KOPT-K1 (cell line): ENCODE measurements at regions not wholly inside any gene's neighbourhood (a gene's known extent, or its start where the extent isn't known, plus 50 kb on each side); places are given as distances from the start of the nearest gene placed in this dataset.

Experiments used
- H3K27ac ChIP-seq: fragments of 200-600 bp; sonication (generic); 2 replicates; pipeline ENCODE4 v1.5.1; 2016; ENCODE audit warnings: antibody characterized with exemption, mild to moderate bottlenecking, low read depth, low read length; ENCODE audit not compliant: poor library complexity, severe bottlenecking
- H3K36me3 ChIP-seq: fragments of 200-600 bp; sonication (generic); 2 replicates; pipeline ENCODE4 v1.5.1; 2017; ENCODE audit warnings: antibody characterized with exemption, mild to moderate bottlenecking, low read length, moderate library complexity; ENCODE audit not compliant: insufficient read depth
- H3K9me3 ChIP-seq: fragments of 200-600 bp; sonication (generic); 2 replicates; pipeline ENCODE4 v1.5.1; 2017; ENCODE audit warnings: antibody characterized with exemption, low read length, mild to moderate bottlenecking; ENCODE audit not compliant: insufficient read depth, poor library complexity, severe bottlenecking

GRCh38 chr22:42330170-42330569 is 59.7 kb upstream of the TCF20 start:
- Histone ChIP-seq H3K27ac (no peak overlapping the region), H3K36me3 (no peaks in the 10 kb centered on the region), H3K9me3 (no peaks in the 10 kb centered on the region)

GRCh38 chr22:42329504-42329903 is 59.1 kb upstream of the TCF20 start:
- no peak overlapping the region for H3K27ac ChIP-seq
- H3K36me3 ChIP-seq, result no peaks in the 10 kb centered on the region
- H3K9me3 ChIP-seq, result no peaks in the 10 kb centered on the region

- Histone ChIP-seq H3K36me3 (no peaks in the 10 kb centered on the region), H3K9me3 (no peaks in the 10 kb centered on the region), H3K27ac (no peak overlapping the region)
Measured at GRCh38 chr22:42328784-42329145, 58.3 kb upstream of the TCF20 start.

- H3K36me3 ChIP-seq, result no peaks in the 10 kb centered on the region
- H3K27ac ChIP-seq, result no peak overlapping the region
- H3K9me3 ChIP-seq, result no peaks in the 10 kb centered on the region
Measured at GRCh38 chr22:42328130-42328783, 57.8 kb upstream of the TCF20 start.

- H3K9me3 ChIP-seq, result no peaks in the 10 kb centered on the region
- H3K27ac ChIP-seq, result peak overlapping the region; percentile 19
- no peaks in the 10 kb centered on the region for H3K36me3 ChIP-seq
Measured at GRCh38 chr22:42327462-42328129, 57.1 kb upstream of the TCF20 start.

GRCh38 chr22:42326801-42327200 is 56.3 kb upstream of the TCF20 start:
- Histone ChIP-seq H3K9me3 (no peaks in the 10 kb centered on the region), H3K27ac (peak overlapping the region; percentile 19), H3K36me3 (no peaks in the 10 kb centered on the region)

- Histone ChIP-seq H3K36me3 (no peaks in the 10 kb centered on the region), H3K27ac (no peak overlapping the region), H3K9me3 (no peaks in the 10 kb centered on the region)
Measured at GRCh38 chr22:42326301-42326700, 55.8 kb upstream of the TCF20 start.

- peak overlapping the region; percentile 61 for H3K27ac ChIP-seq
- no peaks in the 10 kb centered on the region for H3K36me3 ChIP-seq
- no peaks in the 10 kb centered on the region for H3K9me3 ChIP-seq
Measured at GRCh38 chr22:42324990-42325710, 54.7 kb upstream of the TCF20 start.

GRCh38 chr22:42324566-42324965 is 54.1 kb upstream of the TCF20 start:
- Histone ChIP-seq H3K36me3 (no peaks in the 10 kb centered on the region), H3K9me3 (no peaks in the 10 kb centered on the region), H3K27ac (peak overlapping the region; percentile 61)

- no peaks in the 10 kb centered on the region for H3K9me3 ChIP-seq
- no peak overlapping the region for H3K27ac ChIP-seq
- no peaks in the 10 kb centered on the region for H3K36me3 ChIP-seq
Measured at GRCh38 chr22:42323971-42324370, 53.5 kb upstream of the TCF20 start.

- Histone ChIP-seq H3K36me3 (no peaks in the 10 kb centered on the region), H3K9me3 (no peaks in the 10 kb centered on the region), H3K27ac (no peak overlapping the region)
Measured at GRCh38 chr22:42322562-42322926, 52.1 kb upstream of the TCF20 start.

GRCh38 chr22:42321908-42322561 is 51.6 kb upstream of the TCF20 start:
- no peaks in the 10 kb centered on the region for H3K9me3 ChIP-seq
- H3K36me3 ChIP-seq, result no peaks in the 10 kb centered on the region
- no peak overlapping the region for H3K27ac ChIP-seq

GRCh38 chr22:42320443-42321416 is 50.3 kb upstream of the TCF20 start:
- Histone ChIP-seq H3K27ac (no peak overlapping the region), H3K9me3 (no peaks in the 10 kb centered on the region), H3K36me3 (no peaks in the 10 kb centered on the region)
